Uterus (tissue), 3 donors: ENCODE measurements at regions not wholly inside any gene's neighbourhood (a gene's known extent, or its start where the extent isn't known, plus 50 kb on each side); places are given as distances from the start of the nearest gene placed in this dataset.

Experiments
- DNase-seq, 2 donors: peaks; one replicate each; pipeline ENCODE4 v3.0.0-alpha.2; 2019 to 2020
- H3K27ac ChIP-seq, 2 donors: fragments of 200-600 bp; sonication (generic); 1 replicate in 1 of 2; 2 replicates in 1 of 2; pipeline ENCODE4 v1.5.1; 2016 to 2018
- H3K27me3 ChIP-seq, 2 donors: fragments of 200-600 bp; sonication (generic); one replicate each; pipeline ENCODE4 v1.5.1; 2018 to 2019; ENCODE audit warnings: control low read depth in 1 of 2
- H3K36me3 ChIP-seq, 2 donors: fragments of 200-600 bp; sonication (generic); one replicate each; pipeline ENCODE4 v1.5.1; 2019; ENCODE audit warnings: control low read depth in 1 of 2
- H3K4me1 ChIP-seq, 2 donors: fragments of 200-600 bp; sonication (generic); one replicate each; pipeline ENCODE4 v1.5.1; 2018 to 2019; ENCODE audit warnings: control low read depth in 1 of 2
- H3K4me3 ChIP-seq, 2 donors: fragments of 200-600 bp; sonication (generic); 1 replicate in 1 of 2; 2 replicates in 1 of 2; pipeline ENCODE4 v1.5.1; 2018 to 2019; ENCODE audit warnings: mild to moderate bottlenecking in 1 of 2
- H3K9me3 ChIP-seq, 2 donors: fragments of 200-600 bp; sonication (generic); one replicate each; pipeline ENCODE4 v1.5.1; 2019; ENCODE audit warnings: control low read depth in 1 of 2
- POLR2A ChIP-seq, 2 donors: fragments of 450-650 bp; IDR thresholded peaks; one replicate each; pipeline ENCODE4 v1.6.1; 2016; ENCODE audit warnings: antibody characterized with exemption in 2 of 2, mild to moderate bottlenecking in 1 of 2, moderate library complexity in 1 of 2
- intact Hi-C: fragments of 100-400 bp; cut with DNase I; formaldehyde crosslinking; loops from one replicate; pipeline ENCODE4 v1.15.1; 2023; ENCODE audit warnings: low total_unique reads
- TF ChIP-seq, protein P1 (sequence below), 4 experiments: fragments of 200-600 bp in 2 of 4; fragments of 450-650 bp in 2 of 4; sonication (generic) in 2 of 4; IDR thresholded peaks; one replicate each; pipeline ENCODE4 v1.5.1; 2016 to 2019; ENCODE audit warnings: antibody characterized with exemption in 4 of 4, mild to moderate bottlenecking in 2 of 4, moderate library complexity in 1 of 4
- donor health status: DM: yes; HTN: yes; CAD: no.

DNA sequence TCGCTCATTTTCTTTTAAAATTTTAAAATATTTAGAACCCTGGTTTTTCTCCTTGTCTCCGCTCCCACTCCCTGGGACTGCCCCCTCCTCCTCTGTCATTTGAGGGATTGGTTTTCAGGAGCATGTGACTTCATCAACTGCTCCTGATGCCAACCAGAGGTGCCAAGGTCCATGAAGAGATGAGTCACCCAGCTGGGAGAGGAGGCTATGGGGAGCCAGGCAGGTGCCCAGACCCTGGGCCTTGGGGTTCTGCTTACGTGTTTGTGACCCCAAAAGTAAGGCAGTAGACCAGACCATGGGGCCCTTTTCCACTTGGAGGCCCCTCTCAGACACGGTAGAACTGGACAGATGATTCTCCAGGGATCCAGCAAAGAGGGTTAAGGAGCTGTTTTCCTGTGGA, 167.0 kb downstream of the FGF18 start:
- no peak overlapping the region for H3K4me3 ChIP-seq
- H3K36me3 ChIP-seq = no peaks in the 10 kb centered on the region
- no peaks in the 10 kb centered on the region for H3K9me3 ChIP-seq
- no peak overlapping the region for H3K27ac ChIP-seq
- TF ChIP-seq POLR2A (IDR thresholded peaks at IDR 0.05) = no peak
- intact Hi-C loops = no loop called here
- no peaks in the 10 kb centered on the region for H3K27me3 ChIP-seq
- DNase-seq = no peak
- no peaks in the 10 kb centered on the region for H3K4me1 ChIP-seq

GRCh38 chr5:171588046-171588445, 168.6 kb downstream of the FGF18 start:
- Histone ChIP-seq H3K36me3 (no peaks in the 10 kb centered on the region), H3K4me3 (no peak overlapping the region), H3K4me1 (no peaks in the 10 kb centered on the region), H3K9me3 (no peaks in the 10 kb centered on the region), H3K27me3 (no peaks in the 10 kb centered on the region), H3K27ac (no peak overlapping the region)
- TF ChIP-seq, protein P1, sequence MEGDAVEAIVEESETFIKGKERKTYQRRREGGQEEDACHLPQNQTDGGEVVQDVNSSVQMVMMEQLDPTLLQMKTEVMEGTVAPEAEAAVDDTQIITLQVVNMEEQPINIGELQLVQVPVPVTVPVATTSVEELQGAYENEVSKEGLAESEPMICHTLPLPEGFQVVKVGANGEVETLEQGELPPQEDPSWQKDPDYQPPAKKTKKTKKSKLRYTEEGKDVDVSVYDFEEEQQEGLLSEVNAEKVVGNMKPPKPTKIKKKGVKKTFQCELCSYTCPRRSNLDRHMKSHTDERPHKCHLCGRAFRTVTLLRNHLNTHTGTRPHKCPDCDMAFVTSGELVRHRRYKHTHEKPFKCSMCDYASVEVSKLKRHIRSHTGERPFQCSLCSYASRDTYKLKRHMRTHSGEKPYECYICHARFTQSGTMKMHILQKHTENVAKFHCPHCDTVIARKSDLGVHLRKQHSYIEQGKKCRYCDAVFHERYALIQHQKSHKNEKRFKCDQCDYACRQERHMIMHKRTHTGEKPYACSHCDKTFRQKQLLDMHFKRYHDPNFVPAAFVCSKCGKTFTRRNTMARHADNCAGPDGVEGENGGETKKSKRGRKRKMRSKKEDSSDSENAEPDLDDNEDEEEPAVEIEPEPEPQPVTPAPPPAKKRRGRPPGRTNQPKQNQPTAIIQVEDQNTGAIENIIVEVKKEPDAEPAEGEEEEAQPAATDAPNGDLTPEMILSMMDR (IDR thresholded peaks at IDR 0.05) = no peak
- intact Hi-C loops = no loop called here
- no peak for DNase-seq

GRCh38 chr5:171588790-171589189, 169.3 kb downstream of the FGF18 start:
- no peaks in the 10 kb centered on the region for H3K36me3 ChIP-seq
- no peak for TF ChIP-seq POLR2A (IDR thresholded peaks at IDR 0.05)
- TF ChIP-seq, protein P1 (IDR thresholded peaks at IDR 0.05) = no peak
- intact Hi-C loops = no loop called here
- no peak overlapping the region for H3K4me3 ChIP-seq
- no peaks in the 10 kb centered on the region for H3K4me1 ChIP-seq
- H3K9me3 ChIP-seq = no peaks in the 10 kb centered on the region
- H3K27me3 ChIP-seq = no peaks in the 10 kb centered on the region
- no peak overlapping the region for H3K27ac ChIP-seq
- no peak for DNase-seq

DNA sequence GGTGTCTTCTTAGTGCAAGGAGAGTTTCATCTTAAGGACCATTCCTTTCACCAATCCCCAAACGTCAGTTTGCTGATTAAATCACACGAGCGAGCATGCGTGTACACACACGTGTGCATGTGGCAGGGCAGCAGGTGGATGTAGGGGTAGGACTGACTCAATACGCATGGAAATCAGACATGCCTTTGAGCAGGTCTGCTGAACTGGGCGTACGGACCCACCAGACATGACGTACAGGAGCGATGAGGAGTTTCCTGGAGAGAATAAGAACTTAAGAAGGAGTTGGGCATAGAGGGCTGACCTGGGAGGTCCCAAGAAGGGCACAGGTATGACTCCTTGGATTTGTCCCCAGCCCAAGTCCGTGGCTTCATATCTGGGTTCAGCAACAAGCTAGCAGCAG, 170.0 kb downstream of the FGF18 start:
- no peak for TF ChIP-seq POLR2A (IDR thresholded peaks at IDR 0.05)
- TF ChIP-seq, protein P1 (IDR thresholded peaks at IDR 0.05) = no peak
- intact Hi-C loops = no loop called here

DNA sequence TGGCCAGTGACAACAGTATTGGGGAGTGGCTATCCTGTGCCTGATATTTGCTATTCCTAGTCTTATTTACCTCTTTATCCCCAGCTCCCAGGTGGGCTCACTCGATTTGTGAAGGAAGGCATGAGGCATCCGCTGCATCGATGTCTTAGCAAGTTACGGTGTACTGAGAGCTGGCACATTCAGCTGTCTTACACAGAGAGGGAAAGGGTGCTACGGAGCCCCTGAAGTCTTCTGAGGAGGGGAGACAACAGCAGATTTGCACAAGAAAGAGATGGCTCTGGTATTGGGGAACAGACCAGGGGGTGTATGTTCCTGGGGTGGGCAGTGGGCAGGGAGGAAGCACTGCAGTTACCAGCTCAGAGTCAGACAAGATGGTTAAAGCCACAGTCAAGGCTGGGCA, 172.6 kb downstream of the FGF18 start:
- Histone ChIP-seq H3K36me3 (no peaks in the 10 kb centered on the region), H3K4me1 (no peaks in the 10 kb centered on the region), H3K4me3 (no peak overlapping the region), H3K9me3 (no peaks in the 10 kb centered on the region), H3K27me3 (no peaks in the 10 kb centered on the region), H3K27ac (no peak overlapping the region)
- no peak for TF ChIP-seq POLR2A (IDR thresholded peaks at IDR 0.05)
- TF ChIP-seq, protein P1 (IDR thresholded peaks at IDR 0.05) = no peak
- intact Hi-C loops = no loop called here
- no peak for DNase-seq

More for the DNA sequence above, 170.0 kb downstream of the FGF18 start:
- H3K4me1 ChIP-seq = no peaks in the 10 kb centered on the region
- no peaks in the 10 kb centered on the region for H3K9me3 ChIP-seq
- H3K4me3 ChIP-seq = no peak overlapping the region
- no peaks in the 10 kb centered on the region for H3K27me3 ChIP-seq
- DNase-seq = no peak
- H3K36me3 ChIP-seq = no peaks in the 10 kb centered on the region
- H3K27ac ChIP-seq = no peak overlapping the region

GRCh38 chr5:171592736-171593135, 173.3 kb downstream of the FGF18 start:
- no peaks in the 10 kb centered on the region for H3K36me3 ChIP-seq
- DNase-seq = no peak
- H3K27me3 ChIP-seq = no peaks in the 10 kb centered on the region
- H3K9me3 ChIP-seq = no peaks in the 10 kb centered on the region
- TF ChIP-seq, protein P1 (IDR thresholded peaks at IDR 0.05) = no peak
- TF ChIP-seq POLR2A (IDR thresholded peaks at IDR 0.05) = no peak
- H3K27ac ChIP-seq = no peak overlapping the region
- intact Hi-C loops = no loop called here
- no peaks in the 10 kb centered on the region for H3K4me1 ChIP-seq
- H3K4me3 ChIP-seq = no peak overlapping the region
